Testis (tissue), 2 donors: ENCODE measurements at regions not wholly inside any gene's neighbourhood (a gene's known extent, or its start where the extent isn't known, plus 50 kb on each side); places are given as distances from the start of the nearest gene placed in this dataset.

Experiments used
- DNase-seq: peaks from one replicate; pipeline ENCODE4 v3.0.0-alpha.2; 2019
- H3K27ac ChIP-seq, 2 donors: fragments of 200-600 bp; sonication (generic); one replicate each; pipeline ENCODE4 v1.5.1; 2019
- H3K27me3 ChIP-seq: fragments of 200-600 bp; sonication (generic); one replicate; pipeline ENCODE4 v1.5.1; 2019
- H3K36me3 ChIP-seq: fragments of 200-600 bp; sonication (generic); one replicate; pipeline ENCODE4 v1.5.1; 2017; ENCODE audit warnings: low read depth; ENCODE audit errors: missing control alignments
- H3K4me1 ChIP-seq: fragments of 200-600 bp; sonication (generic); one replicate; pipeline ENCODE4 v1.5.1; 2019
- H3K4me3 ChIP-seq, 2 donors: fragments of 200-600 bp; sonication (generic); one replicate each; pipeline ENCODE4 v1.5.1; 2017 to 2019
- H3K9me3 ChIP-seq: fragments of 200-600 bp; sonication (generic); one replicate; pipeline ENCODE4 v1.5.1; 2017
- POLR2A ChIP-seq: fragments of 450-650 bp; IDR thresholded peaks from one replicate; pipeline ENCODE4 v1.6.1; 2017; ENCODE audit warnings: antibody characterized with exemption, mild to moderate bottlenecking, moderate library complexity
- WGBS, 2 donors: methylation state at CpG; one replicate each; pipeline ENCODE4 v1.1.5; 2018; 5-methylcytosine and 5-hydroxymethylcytosine counted together
- intact Hi-C: fragments of 100-400 bp; cut with DNase I; formaldehyde crosslinking; loops from one replicate; pipeline ENCODE4 v1.15.1; 2023; ENCODE audit warnings: low total_unique reads
- TF ChIP-seq, protein P1 (sequence below), 3 experiments: fragments of 450-650 bp in 2 of 3; fragments of 200-600 bp in 1 of 3; sonication (generic) in 1 of 3; IDR thresholded peaks; one replicate each; pipeline ENCODE4 v1.5.1; 2016 to 2019; ENCODE audit warnings: antibody characterized with exemption in 3 of 3, mild to moderate bottlenecking in 2 of 3, moderate library complexity in 1 of 3

- DNase-seq: no peak
- H3K4me1 ChIP-seq: no peaks in the 10 kb centered on the region
- 75 to 81% methylated on average over 10 of the region's 10 CpGs for WGBS, 2 donors
- TF ChIP-seq POLR2A: no peak
- TF ChIP-seq, protein P1, sequence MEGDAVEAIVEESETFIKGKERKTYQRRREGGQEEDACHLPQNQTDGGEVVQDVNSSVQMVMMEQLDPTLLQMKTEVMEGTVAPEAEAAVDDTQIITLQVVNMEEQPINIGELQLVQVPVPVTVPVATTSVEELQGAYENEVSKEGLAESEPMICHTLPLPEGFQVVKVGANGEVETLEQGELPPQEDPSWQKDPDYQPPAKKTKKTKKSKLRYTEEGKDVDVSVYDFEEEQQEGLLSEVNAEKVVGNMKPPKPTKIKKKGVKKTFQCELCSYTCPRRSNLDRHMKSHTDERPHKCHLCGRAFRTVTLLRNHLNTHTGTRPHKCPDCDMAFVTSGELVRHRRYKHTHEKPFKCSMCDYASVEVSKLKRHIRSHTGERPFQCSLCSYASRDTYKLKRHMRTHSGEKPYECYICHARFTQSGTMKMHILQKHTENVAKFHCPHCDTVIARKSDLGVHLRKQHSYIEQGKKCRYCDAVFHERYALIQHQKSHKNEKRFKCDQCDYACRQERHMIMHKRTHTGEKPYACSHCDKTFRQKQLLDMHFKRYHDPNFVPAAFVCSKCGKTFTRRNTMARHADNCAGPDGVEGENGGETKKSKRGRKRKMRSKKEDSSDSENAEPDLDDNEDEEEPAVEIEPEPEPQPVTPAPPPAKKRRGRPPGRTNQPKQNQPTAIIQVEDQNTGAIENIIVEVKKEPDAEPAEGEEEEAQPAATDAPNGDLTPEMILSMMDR (IDR thresholded peaks at IDR 0.05): no peak
- no peak overlapping the region for H3K27ac ChIP-seq
- intact Hi-C loops: no loop called here
- H3K4me3 ChIP-seq: no peak overlapping the region
- H3K36me3 ChIP-seq: no peaks in the 10 kb centered on the region
- H3K9me3 ChIP-seq: no peaks in the 10 kb centered on the region
- no peaks in the 10 kb centered on the region for H3K27me3 ChIP-seq
Observed at GRCh38 chr16:73355981-73356380, 308.1 kb upstream of the ZFHX3 start.

GRCh38 chr16:73354434-73354833, 306.5 kb upstream of the ZFHX3 start:
- 43 to 56% methylated on average over 10 of the region's 10 CpGs for WGBS, 2 donors
- no peaks in the 10 kb centered on the region for H3K36me3 ChIP-seq
- DNase-seq: no peak
- no peaks in the 10 kb centered on the region for H3K9me3 ChIP-seq
- no peak for TF ChIP-seq POLR2A
- TF ChIP-seq, protein P1 (IDR thresholded peaks at IDR 0.05): no peak
- no peaks in the 10 kb centered on the region for H3K27me3 ChIP-seq
- intact Hi-C loops: no loop called here
- no peak overlapping the region for H3K4me3 ChIP-seq
- H3K4me1 ChIP-seq: no peaks in the 10 kb centered on the region
- H3K27ac ChIP-seq: no peak overlapping the region

GRCh38 chr16:73350707-73351452, 303.0 kb upstream of the ZFHX3 start:
- Histone ChIP-seq H3K4me3 (no peak overlapping the region), H3K9me3 (no peaks in the 10 kb centered on the region), H3K27ac (no peak overlapping the region), H3K27me3 (no peaks in the 10 kb centered on the region), H3K36me3 (no peaks in the 10 kb centered on the region), H3K4me1 (no peaks in the 10 kb centered on the region)
- intact Hi-C loops: no loop called here
- 78 to 84% methylated on average over 18 of the region's 18 CpGs for WGBS, 2 donors
- no peak for DNase-seq
- no peak for TF ChIP-seq POLR2A
- TF ChIP-seq, protein P1 (IDR thresholded peaks at IDR 0.05): no peak

GRCh38 chr16:73347500-73348375, 299.8 kb upstream of the ZFHX3 start:
- no peak for DNase-seq
- 67 to 72% methylated on average over 7 of the region's 7 CpGs for WGBS, 2 donors
- intact Hi-C loops: no loop called here
- TF ChIP-seq, protein P1 (IDR thresholded peaks at IDR 0.05): no peak
- TF ChIP-seq POLR2A: no peak
- no peaks in the 10 kb centered on the region for H3K4me1 ChIP-seq
- no peaks in the 10 kb centered on the region for H3K36me3 ChIP-seq
- no peaks in the 10 kb centered on the region for H3K9me3 ChIP-seq
- H3K27ac ChIP-seq: no peak overlapping the region
- H3K27me3 ChIP-seq: no peaks in the 10 kb centered on the region
- no peak overlapping the region for H3K4me3 ChIP-seq
